Endothelial cell of umbilical vein (primary cell): ENCODE measurements at regions not wholly inside any gene's neighbourhood (a gene's known extent, or its start where the extent isn't known, plus 50 kb on each side); places are given as distances from the start of the nearest gene placed in this dataset.

Experiments
- BruUV-seq: library from RNA; stranded (reverse); fragments of 400-500 nt; replicated peaks from 2 replicates; lab custom pipeline; 2021; lab: Mats Ljungman, UMichigan
- CTCF ChIA-PET: fragments of 300-600, 350-600 bp; sonication (Branson Sonifier 250); formaldehyde crosslinking; loops from one replicate; lab custom pipeline; 2021; ENCODE audit warnings: antibody characterized with exemption, inconsistent platforms; lab: Charles Lee
- POLR2A ChIA-PET: fragments of 300-600, 350-600 bp; sonication (Branson Sonifier 250); formaldehyde crosslinking; loops from one replicate; lab custom pipeline; 2021; ENCODE audit warnings: antibody characterized with exemption, inconsistent platforms; lab: Charles Lee
- DNase-seq: peaks from one replicate; pipeline ENCODE4 v3.0.0-alpha.2; 2011; ENCODE audit warnings: low read depth, low spot score
- FAIRE-seq: peaks from 2 replicates; lab custom pipeline; 2011; peaks lifted over from hg19 to GRCh38; lab: Jason Lieb, UNC
- H2AFZ ChIP-seq: 2 replicates; pipeline ENCODE4 v1.6.0; 2012; ENCODE audit warnings: low read depth, low read length, control low read depth, inconsistent platforms
- H3K27ac ChIP-seq: 2 replicates; pipeline ENCODE4 v1.5.1; 2011; ENCODE audit warnings: low read depth, mild to moderate bottlenecking, control low read depth, low read length, moderate library complexity; ENCODE audit not compliant: insufficient read depth
- H3K27me3 ChIP-seq, 2 experiments: 2 replicates each; pipeline versions ENCODE4 v1.6.0 to v1.6.1; 2011; ENCODE audit warnings: low read length in 2 of 2, mixed read lengths in 1 of 2; ENCODE audit not compliant: control insufficient read depth in 2 of 2, insufficient read depth in 2 of 2
- H3K36me3 ChIP-seq, 2 experiments: 2 replicates in 1 of 2; 3 replicates in 1 of 2; pipeline ENCODE4 v1.5.1; 2011; ENCODE audit warnings: low read length in 2 of 2, mild to moderate bottlenecking in 1 of 2, moderate library complexity in 1 of 2; ENCODE audit not compliant: control insufficient read depth in 2 of 2, insufficient read depth in 2 of 2; ENCODE audit errors: extremely low read depth in 1 of 2
- H3K4me1 ChIP-seq: 3 replicates; pipeline ENCODE4 v1.5.1; 2011; ENCODE audit warnings: mild to moderate bottlenecking, low read length; ENCODE audit not compliant: control insufficient read depth, insufficient read depth; ENCODE audit errors: extremely low read depth
- H3K4me2 ChIP-seq: 2 replicates; pipeline ENCODE4 v1.6.1; 2011; ENCODE audit warnings: low read length, control low read depth, mixed read lengths; ENCODE audit not compliant: insufficient read depth
- H3K4me3 ChIP-seq, 3 experiments: fragments of 200-600 bp in 1 of 3; sonication (generic), shearing (Covaris generic) in 1 of 3; replicated peaks in 1 of 3; 2 replicates each; pipeline ENCODE4 v1.5.1; 2011 to 2016; ENCODE audit warnings: control low read depth in 3 of 3, low read length in 3 of 3, mild to moderate bottlenecking in 2 of 3, inconsistent platforms in 1 of 3, low read depth in 1 of 3, moderate library complexity in 1 of 3; ENCODE audit not compliant: insufficient read depth in 1 of 3
- H3K79me2 ChIP-seq: 2 replicates; pipeline ENCODE4 v1.6.0; 2012; ENCODE audit warnings: low read length, inconsistent platforms; ENCODE audit not compliant: control insufficient read depth, insufficient read depth
- H3K9ac ChIP-seq: replicated peaks from 2 replicates; pipeline ENCODE3; 2011; ENCODE audit warnings: low read length, control low read depth; ENCODE audit not compliant: insufficient read depth; ENCODE audit errors: extremely low read depth
- H3K9me1 ChIP-seq: replicated peaks from 3 replicates; pipeline ENCODE4 v1.6.0; 2011; ENCODE audit warnings: mild to moderate bottlenecking, low read length; ENCODE audit not compliant: control insufficient read depth, insufficient read depth; ENCODE audit errors: extremely low read depth
- H3K9me3 ChIP-seq: replicated peaks from 2 replicates; pipeline ENCODE4 v1.5.1; 2012; ENCODE audit warnings: low read length, inconsistent platforms; ENCODE audit not compliant: control insufficient read depth, insufficient read depth
- H4K20me1 ChIP-seq: replicated peaks from 2 replicates; pipeline ENCODE3; 2011; ENCODE audit warnings: mild to moderate bottlenecking, low read length; ENCODE audit not compliant: control insufficient read depth, insufficient read depth; ENCODE audit errors: extremely low read depth
- CTCF ChIP-seq, 2 donors: IDR thresholded peaks; 1 replicate in 1 of 2; 2 replicates in 1 of 2; pipeline ENCODE4 v1.5.1; 2011; ENCODE audit warnings: low read length in 2 of 2, mild to moderate bottlenecking in 2 of 2, moderate library complexity in 2 of 2, control low read depth in 1 of 2, inconsistent platforms in 1 of 2, low read depth in 1 of 2; ENCODE audit not compliant: insufficient read depth in 1 of 2; ENCODE audit errors: extremely low read depth in 1 of 2
- EZH2 ChIP-seq: IDR thresholded peaks from 2 replicates; pipeline ENCODE4 v1.6.1; 2012; ENCODE audit warnings: borderline replicate concordance, low read depth, mild to moderate bottlenecking, moderate library complexity, low read length, inconsistent platforms; ENCODE audit not compliant: severe bottlenecking
- FOS ChIP-seq: IDR thresholded peaks from 2 replicates; pipeline ENCODE4 v1.6.1; 2011; ENCODE audit warnings: mild to moderate bottlenecking, low read length, moderate library complexity, borderline replicate concordance; ENCODE audit not compliant: insufficient read depth
- GATA2 ChIP-seq: IDR thresholded peaks from 2 replicates; pipeline ENCODE4 v1.7.0; 2011; ENCODE audit warnings: low read depth, mild to moderate bottlenecking, moderate library complexity, mixed read lengths, low read length; ENCODE audit not compliant: insufficient read length, insufficient read depth
- JUN ChIP-seq: IDR thresholded peaks from 2 replicates; pipeline ENCODE4 v1.6.1; 2011; ENCODE audit warnings: borderline replicate concordance, low read depth; ENCODE audit not compliant: insufficient read length, insufficient read depth
- MAX ChIP-seq: IDR thresholded peaks from 2 replicates; pipeline ENCODE4 v1.6.1; 2011; ENCODE audit not compliant: insufficient read depth, insufficient read length
- MYC ChIP-seq: IDR thresholded peaks from one replicate; pipeline ENCODE4 v1.6.1; 2011; ENCODE audit warnings: mild to moderate bottlenecking, low read depth, low read length
- POLR2A ChIP-seq: IDR thresholded peaks from 2 replicates; pipeline ENCODE4 v1.6.1; 2012; ENCODE audit warnings: low read depth, mild to moderate bottlenecking, control low read depth, low read length
- POLR2AphosphoS5 ChIP-seq: IDR thresholded peaks from 2 replicates; pipeline ENCODE4 v1.6.1; 2012; ENCODE audit warnings: low read depth, mild to moderate bottlenecking, control low read depth, low read length, moderate library complexity; ENCODE audit not compliant: insufficient read depth
- dilution Hi-C: fragments of 300-500 bp; cut with MboI; formaldehyde crosslinking; loops from one replicate; pipeline ENCODE4 v1.15.0; 2019; ENCODE audit warnings: low sequenced_read_pairs; ENCODE audit not compliant: extremely low pct_ligation_motif_present
- intact Hi-C: fragments of 100-400 bp; cut with micrococcal nuclease; formaldehyde crosslinking; loops from one replicate; pipeline ENCODE4 v1.10.0; 2022

DNA sequence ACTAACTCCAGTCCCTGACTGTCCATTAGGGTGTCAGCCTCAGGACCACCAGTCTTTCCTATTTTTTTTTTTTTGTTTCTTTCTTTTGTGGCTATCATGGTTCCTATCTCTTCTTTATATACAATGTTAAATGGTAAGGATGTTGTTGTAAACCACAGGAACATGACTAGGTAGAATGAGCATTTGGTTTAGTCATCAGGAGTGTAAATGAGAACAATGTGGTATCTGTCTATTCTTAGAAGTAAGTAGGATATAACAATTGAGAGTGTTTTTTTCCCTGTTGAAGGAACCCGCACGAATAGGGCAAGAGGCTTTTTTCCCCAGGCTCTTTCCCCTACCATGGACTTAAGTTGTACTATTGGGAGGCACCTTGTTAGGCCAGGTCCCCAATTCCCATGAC is 880.3 kb upstream of the GBE1 start:
- no peak for TF ChIP-seq FOS
- TF ChIP-seq MAX, result no peak
- no peak for TF ChIP-seq CTCF (IDR thresholded peaks at IDR 0.05; ENCODE audit: extremely low read depth in 1 of 2, insufficient read depth in 1 of 2, low read depth in 1 of 2, low read length in 2 of 2)
- TF ChIP-seq POLR2A, result no peak
- no peak for TF ChIP-seq EZH2
- TF ChIP-seq POLR2AphosphoS5, result no peak
- TF ChIP-seq JUN, result no peak
- no peak for TF ChIP-seq GATA2
- no peak for TF ChIP-seq MYC
- dilution Hi-C loops, result no loop called here
- Histone ChIP-seq H3K9ac (no peak overlapping the region), H3K79me2 (no peaks in the 10 kb centered on the region), H3K27me3 (no peaks in the 10 kb centered on the region), H4K20me1 (no peaks in the 10 kb centered on the region), H3K27ac (no peak overlapping the region), H3K9me3 (peaks cover 1% of the 10 kb centered on the region), H3K36me3 (no peaks in the 10 kb centered on the region), H3K9me1 (no peaks in the 10 kb centered on the region), H3K4me1 (no peaks in the 10 kb centered on the region), H3K4me2 (no peak overlapping the region), H2AFZ (no peak overlapping the region), H3K4me3 (no peak overlapping the region)
- intact Hi-C loops, result no loop called here
- ChIA-PET CTCF (no interaction called here), POLR2A (no interaction called here)
- FAIRE-seq (no peak), DNase-seq (no peak)
- no TSS peak for BruUV-seq
